Activated T-helper 17 cell treated with anti-CD3 and anti-CD28 coated beads, Interleukin-2, amount 50 U/mL, for 72 hours (primary cell): ENCODE measurements at regions not wholly inside any gene's neighbourhood (a gene's known extent, or its start where the extent isn't known, plus 50 kb on each side); places are given as distances from the start of the nearest gene placed in this dataset.

ENCODE experiments used
- ATAC-seq: fragments of 150-1000 bp; cut with Tn5 transposase; replicated peaks from 2 replicates; pipeline ENCODE4 v1.10.0; 2021; ENCODE audit warnings: mild to moderate bottlenecking, moderate library complexity
- H3K27ac Mint-ChIP-seq: one replicate; pipeline ENCODE4 v1.8.0; 2022; ENCODE audit warnings: mixed read lengths
- H3K27me3 Mint-ChIP-seq: one replicate; pipeline ENCODE4 v1.8.0; 2022; ENCODE audit warnings: mixed read lengths
- H3K36me3 Mint-ChIP-seq: one replicate; pipeline ENCODE4 v1.8.0; 2022; ENCODE audit warnings: low read depth, mild to moderate bottlenecking, mixed read lengths
- H3K4me1 Mint-ChIP-seq: one replicate; pipeline ENCODE4 v1.8.0; 2022; ENCODE audit warnings: mixed read lengths
- H3K4me3 Mint-ChIP-seq: one replicate; pipeline ENCODE4 v1.8.0; 2022; ENCODE audit warnings: mild to moderate bottlenecking, mixed read lengths
- H3K9me3 Mint-ChIP-seq: one replicate; pipeline ENCODE4 v1.8.0; 2022; ENCODE audit warnings: mixed read lengths

- no peaks in the 10 kb centered on the region for H3K4me1 Mint-ChIP-seq
- no peaks in the 10 kb centered on the region for H3K27me3 Mint-ChIP-seq
- H3K9me3 Mint-ChIP-seq: no peaks in the 10 kb centered on the region
- no peak overlapping the region for H3K4me3 Mint-ChIP-seq
- no peaks in the 10 kb centered on the region for H3K36me3 Mint-ChIP-seq
- no peak overlapping the region for H3K27ac Mint-ChIP-seq
- ATAC-seq: no peak
These were observed 400.3 kb downstream of the BRD1 start for GRCh38 chr22:49427341-49427740.

- no peaks in the 10 kb centered on the region for H3K4me1 Mint-ChIP-seq
- H3K9me3 Mint-ChIP-seq: no peaks in the 10 kb centered on the region
- no peak overlapping the region for H3K4me3 Mint-ChIP-seq
- H3K27me3 Mint-ChIP-seq: no peaks in the 10 kb centered on the region
- no peak overlapping the region for H3K27ac Mint-ChIP-seq
- no peak for ATAC-seq
- no peaks in the 10 kb centered on the region for H3K36me3 Mint-ChIP-seq
These were observed 400.9 kb downstream of the BRD1 start for GRCh38 chr22:49426618-49427266.

GRCh38 chr22:49426098-49426497 is 401.6 kb downstream of the BRD1 start:
- H3K4me1 Mint-ChIP-seq: no peaks in the 10 kb centered on the region
- H3K27ac Mint-ChIP-seq: no peak overlapping the region
- no peaks in the 10 kb centered on the region for H3K36me3 Mint-ChIP-seq
- no peak for ATAC-seq
- H3K9me3 Mint-ChIP-seq: peaks cover 1% of the 10 kb centered on the region
- no peaks in the 10 kb centered on the region for H3K27me3 Mint-ChIP-seq
- H3K4me3 Mint-ChIP-seq: no peak overlapping the region

- Mint-ChIP-seq H3K9me3 (peaks cover 5% of the 10 kb centered on the region), H3K27me3 (no peaks in the 10 kb centered on the region), H3K27ac (no peak overlapping the region), H3K4me3 (no peak overlapping the region), H3K4me1 (no peaks in the 10 kb centered on the region), H3K36me3 (no peaks in the 10 kb centered on the region)
- ATAC-seq: no peak
These were observed 402.3 kb downstream of the BRD1 start for GRCh38 chr22:49425356-49425755.

GRCh38 chr22:49424893-49425270 is 402.8 kb downstream of the BRD1 start:
- no peak for ATAC-seq
- H3K36me3 Mint-ChIP-seq: no peaks in the 10 kb centered on the region
- peaks cover 5% of the 10 kb centered on the region for H3K9me3 Mint-ChIP-seq
- H3K4me1 Mint-ChIP-seq: no peaks in the 10 kb centered on the region
- H3K27me3 Mint-ChIP-seq: no peaks in the 10 kb centered on the region
- no peak overlapping the region for H3K27ac Mint-ChIP-seq
- H3K4me3 Mint-ChIP-seq: no peak overlapping the region

GRCh38 chr22:49423125-49423650 is 404.5 kb downstream of the BRD1 start:
- Mint-ChIP-seq H3K27me3 (no peaks in the 10 kb centered on the region), H3K4me1 (no peaks in the 10 kb centered on the region), H3K27ac (no peak overlapping the region), H3K4me3 (no peak overlapping the region), H3K36me3 (no peaks in the 10 kb centered on the region), H3K9me3 (peaks cover 5% of the 10 kb centered on the region)
- no peak for ATAC-seq

- no peaks in the 10 kb centered on the region for H3K4me1 Mint-ChIP-seq
- H3K36me3 Mint-ChIP-seq: no peaks in the 10 kb centered on the region
- H3K27ac Mint-ChIP-seq: no peak overlapping the region
- no peak overlapping the region for H3K4me3 Mint-ChIP-seq
- H3K27me3 Mint-ChIP-seq: no peaks in the 10 kb centered on the region
- H3K9me3 Mint-ChIP-seq: peaks cover 5% of the 10 kb centered on the region
- ATAC-seq: no peak
These were observed 405.0 kb downstream of the BRD1 start for GRCh38 chr22:49422701-49423100.

- H3K4me3 Mint-ChIP-seq: no peak overlapping the region
- H3K4me1 Mint-ChIP-seq: no peaks in the 10 kb centered on the region
- ATAC-seq: no peak
- no peak overlapping the region for H3K27ac Mint-ChIP-seq
- peaks cover 5% of the 10 kb centered on the region for H3K9me3 Mint-ChIP-seq
- H3K27me3 Mint-ChIP-seq: no peaks in the 10 kb centered on the region
- no peaks in the 10 kb centered on the region for H3K36me3 Mint-ChIP-seq
These were observed 407.0 kb downstream of the BRD1 start for GRCh38 chr22:49420651-49421050.

- Mint-ChIP-seq H3K4me3 (no peak overlapping the region), H3K27ac (no peak overlapping the region), H3K36me3 (no peaks in the 10 kb centered on the region), H3K27me3 (no peaks in the 10 kb centered on the region), H3K4me1 (no peaks in the 10 kb centered on the region), H3K9me3 (peaks cover 5% of the 10 kb centered on the region)
- ATAC-seq: no peak
These were observed 408.0 kb downstream of the BRD1 start for GRCh38 chr22:49419661-49420060.

- no peak for ATAC-seq
- H3K9me3 Mint-ChIP-seq: peaks cover 5% of the 10 kb centered on the region
- H3K27me3 Mint-ChIP-seq: no peaks in the 10 kb centered on the region
- H3K36me3 Mint-ChIP-seq: no peaks in the 10 kb centered on the region
- H3K27ac Mint-ChIP-seq: no peak overlapping the region
- no peaks in the 10 kb centered on the region for H3K4me1 Mint-ChIP-seq
- no peak overlapping the region for H3K4me3 Mint-ChIP-seq
These were observed 408.7 kb downstream of the BRD1 start for GRCh38 chr22:49418943-49419342.

GRCh38 chr22:49418341-49418894 is 409.3 kb downstream of the BRD1 start:
- no peaks in the 10 kb centered on the region for H3K4me1 Mint-ChIP-seq
- no peak for ATAC-seq
- H3K9me3 Mint-ChIP-seq: peaks cover 5% of the 10 kb centered on the region
- no peak overlapping the region for H3K27ac Mint-ChIP-seq
- H3K4me3 Mint-ChIP-seq: no peak overlapping the region
- no peaks in the 10 kb centered on the region for H3K36me3 Mint-ChIP-seq
- no peaks in the 10 kb centered on the region for H3K27me3 Mint-ChIP-seq

- Mint-ChIP-seq H3K9me3 (peaks cover 5% of the 10 kb centered on the region), H3K4me1 (no peaks in the 10 kb centered on the region), H3K27ac (no peak overlapping the region), H3K36me3 (no peaks in the 10 kb centered on the region), H3K27me3 (no peaks in the 10 kb centered on the region), H3K4me3 (no peak overlapping the region)
- no peak for ATAC-seq
These were observed 409.8 kb downstream of the BRD1 start for GRCh38 chr22:49417833-49418232.

- Mint-ChIP-seq H3K27ac (no peak overlapping the region), H3K27me3 (no peaks in the 10 kb centered on the region), H3K4me1 (no peaks in the 10 kb centered on the region), H3K4me3 (no peak overlapping the region), H3K9me3 (peaks cover 5% of the 10 kb centered on the region), H3K36me3 (no peaks in the 10 kb centered on the region)
- ATAC-seq: no peak
These were observed 410.3 kb downstream of the BRD1 start for GRCh38 chr22:49417326-49417725.

- peaks cover 3% of the 10 kb centered on the region for H3K27me3 Mint-ChIP-seq
- ATAC-seq: no peak
- H3K4me1 Mint-ChIP-seq: no peaks in the 10 kb centered on the region
- H3K4me3 Mint-ChIP-seq: no peak overlapping the region
- no peak overlapping the region for H3K27ac Mint-ChIP-seq
- H3K9me3 Mint-ChIP-seq: no peaks in the 10 kb centered on the region
- H3K36me3 Mint-ChIP-seq: no peaks in the 10 kb centered on the region
These were observed 412.3 kb downstream of the BRD1 start for GRCh38 chr22:49415151-49415951.

GRCh38 chr22:49413551-49413950 is 414.1 kb downstream of the BRD1 start:
- Mint-ChIP-seq H3K27ac (no peak overlapping the region), H3K27me3 (peaks cover 8% of the 10 kb centered on the region), H3K4me1 (no peaks in the 10 kb centered on the region), H3K9me3 (peaks cover 6% of the 10 kb centered on the region), H3K4me3 (no peak overlapping the region), H3K36me3 (no peaks in the 10 kb centered on the region)
- ATAC-seq: no peak
